Liver (tissue), 8 donors: ENCODE measurements at regions not wholly inside any gene's neighbourhood (a gene's known extent, or its start where the extent isn't known, plus 50 kb on each side); places are given as distances from the start of the nearest gene placed in this dataset.

Experiments used
- DNase-seq: peaks from one replicate; pipeline ENCODE4 v3.0.0-alpha.2; 2017; ENCODE audit warnings: low spot score
- H3K27ac ChIP-seq, 2 donors: one replicate each; pipeline ENCODE4 v1.7.0; 2013; ENCODE audit warnings: inconsistent platforms in 2 of 2, low read length in 2 of 2, control low read depth in 1 of 2, low read depth in 1 of 2, mild to moderate bottlenecking in 1 of 2
- H3K27me3 ChIP-seq, 4 donors: one replicate each; pipeline versions ENCODE4 v1.6.1 to v1.7.0; 2013; ENCODE audit warnings: low read length in 3 of 4, inconsistent platforms in 1 of 4, mild to moderate bottlenecking in 1 of 4, moderate library complexity in 1 of 4; ENCODE audit not compliant: control insufficient read depth in 4 of 4, insufficient read depth in 4 of 4
- H3K36me3 ChIP-seq, 4 donors: one replicate each; pipeline versions ENCODE4 v1.6.1 to v1.7.0; 2013; ENCODE audit warnings: low read length in 3 of 4, mild to moderate bottlenecking in 3 of 4, low read depth in 1 of 4, moderate library complexity in 1 of 4; ENCODE audit not compliant: control insufficient read depth in 4 of 4, insufficient read depth in 3 of 4
- H3K4me1 ChIP-seq, 4 donors: one replicate each; pipeline versions ENCODE4 v1.6.1 to v1.7.0; 2013; ENCODE audit warnings: low read length in 3 of 4, mild to moderate bottlenecking in 3 of 4, moderate library complexity in 1 of 4; ENCODE audit not compliant: control insufficient read depth in 4 of 4, insufficient read depth in 4 of 4
- H3K4me3 ChIP-seq, 3 donors: one replicate each; pipeline versions ENCODE4 v1.6.1 to v1.7.0; 2013; ENCODE audit warnings: low read length in 3 of 3, control low read depth in 1 of 3, low read depth in 1 of 3, mild to moderate bottlenecking in 1 of 3
- H3K9ac ChIP-seq, 2 donors: one replicate each; pipeline ENCODE4 v1.7.0; 2013; ENCODE audit warnings: low read length in 2 of 2, mild to moderate bottlenecking in 2 of 2, moderate library complexity in 2 of 2, control low read depth in 1 of 2, low read depth in 1 of 2
- H3K9me3 ChIP-seq, 4 donors: one replicate each; pipeline versions ENCODE4 v1.6.1 to v1.7.0; 2013; ENCODE audit warnings: low read length in 3 of 4; ENCODE audit not compliant: control insufficient read depth in 4 of 4
- ATF3 ChIP-seq: IDR thresholded peaks from 2 replicates; pipeline ENCODE4 v1.6.1; 2016; ENCODE audit warnings: antibody characterized with exemption
- CTCF ChIP-seq: fragments of 150-350 bp; IDR thresholded peaks from 2 replicates; pipeline ENCODE4 v1.5.1; 2017; ENCODE audit warnings: improper control_type of control experiment, low read depth, low read length; ENCODE audit not compliant: missing input control
- EGR1 ChIP-seq, 2 donors: IDR thresholded peaks; 2 replicates each; pipeline ENCODE4 v1.6.1; 2016 to 2018; ENCODE audit warnings: antibody characterized with exemption in 2 of 2, low read depth in 2 of 2
- GABPA ChIP-seq, 2 donors: IDR thresholded peaks in 1 of 2; conservative IDR thresholded peaks in 1 of 2; 2 replicates each; pipeline ENCODE4 v1.6.1; 2016; ENCODE audit warnings: antibody characterized with exemption in 2 of 2, mild to moderate bottlenecking in 1 of 2, moderate library complexity in 1 of 2
- HNF4A ChIP-seq, 2 donors: conservative IDR thresholded peaks; 2 replicates each; pipeline ENCODE4 v1.6.1; 2016; ENCODE audit warnings: antibody characterized with exemption in 2 of 2, mild to moderate bottlenecking in 2 of 2
- HNF4G ChIP-seq: IDR thresholded peaks from 2 replicates; pipeline ENCODE4 v1.6.1; 2016; ENCODE audit warnings: antibody characterized with exemption
- RAD21 ChIP-seq, 2 donors: IDR thresholded peaks; 2 replicates each; pipeline ENCODE4 v1.6.1; 2016; ENCODE audit warnings: antibody characterized with exemption in 2 of 2, mild to moderate bottlenecking in 2 of 2
- REST ChIP-seq: IDR thresholded peaks from 2 replicates; pipeline ENCODE4 v1.6.1; 2016; ENCODE audit warnings: antibody characterized with exemption, mild to moderate bottlenecking
- SP1 ChIP-seq: IDR thresholded peaks from 2 replicates; pipeline ENCODE4 v1.6.1; 2018; ENCODE audit warnings: antibody characterized with exemption, mild to moderate bottlenecking
- TAF1 ChIP-seq: conservative IDR thresholded peaks from 2 replicates; pipeline ENCODE4 v1.6.1; 2016; ENCODE audit warnings: antibody characterized with exemption, mild to moderate bottlenecking
- YY1 ChIP-seq: IDR thresholded peaks from 2 replicates; pipeline ENCODE4 v1.6.1; 2016; ENCODE audit warnings: antibody characterized with exemption, mild to moderate bottlenecking
- WGBS: extraction: QIAGEN DNeasy Blood & Tissue Kit; methylation state at CpG from one replicate; pipeline ENCODE4 v1.1.7; 2013; 5-methylcytosine and 5-hydroxymethylcytosine counted together
- TF ChIP-seq, protein P1 (sequence below): IDR thresholded peaks from 2 replicates; pipeline ENCODE4 v1.6.1; 2016; ENCODE audit warnings: antibody characterized with exemption
- donor health status: healthy.
- donor health status: healthy.
- donor health status: healthy.
- donor health status: healthy.
- donor health status: healthy.

DNA sequence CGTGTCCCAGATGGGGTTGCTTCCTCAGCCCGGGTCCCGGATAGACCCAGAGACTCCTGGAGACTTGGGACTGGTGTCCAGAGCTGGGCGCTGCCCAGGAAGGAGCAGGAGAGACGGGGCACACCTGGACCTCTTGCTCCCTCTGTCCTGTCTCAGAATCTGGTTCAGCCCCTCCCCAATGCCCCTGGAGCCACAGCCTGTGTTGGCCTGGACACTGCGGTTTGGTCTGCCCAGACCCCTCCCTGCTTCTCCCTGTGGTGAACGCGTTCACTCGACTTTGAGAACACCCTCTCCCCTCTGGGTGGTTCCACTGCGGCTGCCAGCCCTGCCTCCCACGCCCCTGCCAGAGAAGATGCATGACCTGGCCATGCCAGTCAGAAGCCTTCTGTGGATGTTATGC, 111.1 kb downstream of the HMX1 start:
- 79% methylated on average over 11 of the region's 11 CpGs for WGBS
- no peak overlapping the region for H3K4me3 ChIP-seq
- no peak for TF ChIP-seq TAF1
- TF ChIP-seq, protein P1, sequence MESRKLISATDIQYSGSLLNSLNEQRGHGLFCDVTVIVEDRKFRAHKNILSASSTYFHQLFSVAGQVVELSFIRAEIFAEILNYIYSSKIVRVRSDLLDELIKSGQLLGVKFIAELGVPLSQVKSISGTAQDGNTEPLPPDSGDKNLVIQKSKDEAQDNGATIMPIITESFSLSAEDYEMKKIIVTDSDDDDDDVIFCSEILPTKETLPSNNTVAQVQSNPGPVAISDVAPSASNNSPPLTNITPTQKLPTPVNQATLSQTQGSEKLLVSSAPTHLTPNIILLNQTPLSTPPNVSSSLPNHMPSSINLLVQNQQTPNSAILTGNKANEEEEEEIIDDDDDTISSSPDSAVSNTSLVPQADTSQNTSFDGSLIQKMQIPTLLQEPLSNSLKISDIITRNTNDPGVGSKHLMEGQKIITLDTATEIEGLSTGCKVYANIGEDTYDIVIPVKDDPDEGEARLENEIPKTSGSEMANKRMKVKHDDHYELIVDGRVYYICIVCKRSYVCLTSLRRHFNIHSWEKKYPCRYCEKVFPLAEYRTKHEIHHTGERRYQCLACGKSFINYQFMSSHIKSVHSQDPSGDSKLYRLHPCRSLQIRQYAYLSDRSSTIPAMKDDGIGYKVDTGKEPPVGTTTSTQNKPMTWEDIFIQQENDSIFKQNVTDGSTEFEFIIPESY = no peak
- TF ChIP-seq EGR1 (IDR thresholded peaks at IDR 0.05; ENCODE audit: low read depth in 2 of 2) = no peak
- TF ChIP-seq REST = no peak
- no peak for TF ChIP-seq ATF3
- H3K9ac ChIP-seq = no peak overlapping the region
- no peaks in the 10 kb centered on the region for H3K9me3 ChIP-seq
- no peaks in the 10 kb centered on the region for H3K36me3 ChIP-seq
- DNase-seq = no peak
- peaks cover 0 to 3% (median 0%) of the 10 kb centered on the region in 4 donors for H3K27me3 ChIP-seq
- no peak overlapping the region for H3K27ac ChIP-seq
- no peaks in the 10 kb centered on the region for H3K4me1 ChIP-seq

GRCh38 chr4:8759987-8760386, 111.7 kb downstream of the HMX1 start:
- H3K9ac ChIP-seq = no peak overlapping the region
- H3K27me3 ChIP-seq = peaks cover 0 to 5% (median 0%) of the 10 kb centered on the region in 4 donors
- H3K36me3 ChIP-seq = no peaks in the 10 kb centered on the region
- WGBS = 87% methylated on average over 19 of the region's 19 CpGs
- DNase-seq = no peak
- no peaks in the 10 kb centered on the region for H3K9me3 ChIP-seq
- H3K27ac ChIP-seq = no peak overlapping the region
- H3K4me1 ChIP-seq = no peaks in the 10 kb centered on the region
- H3K4me3 ChIP-seq = no peak overlapping the region
- TF ChIP-seq RAD21 (IDR thresholded peaks at IDR 0.05) (no peak), YY1 (no peak), GABPA (IDR thresholded peaks at IDR 0.05 in 1 of 2, conservative IDR thresholded peaks at IDR 0.05 in 1 of 2) (no peak), REST (no peak), HNF4A (conservative IDR thresholded peaks at IDR 0.05) (no peak), CTCF (no peak), SP1 (no peak), HNF4G (no peak)
